OCI-M1 (cell line): ENCODE measurements at regions not wholly inside any gene's neighbourhood (a gene's known extent, or its start where the extent isn't known, plus 50 kb on each side); places are given as distances from the start of the nearest gene placed in this dataset.

Source experiments
- DNase-seq: peaks from one replicate; lab custom pipeline; 2025; lab: John Stamatoyannopoulos, UW

GRCh38 chr18:34639687-34640086, 70.4 kb upstream of the DTNA start:
- DNase-seq = peak; percentile 6

GRCh38 chr18:34640276-34640675, 69.8 kb upstream of the DTNA start:
- no peak for DNase-seq

- peak; percentile 74 for DNase-seq
Observed at GRCh38 chr18:34643989-34644388, 66.1 kb upstream of the DTNA start.

GRCh38 chr18:34647251-34647650, 62.8 kb upstream of the DTNA start:
- peak; percentile 82 for DNase-seq

- DNase-seq = peak; percentile 40
Observed at GRCh38 chr18:34648269-34648985, 61.7 kb upstream of the DTNA start.

GRCh38 chr18:34649080-34649479, 61.0 kb upstream of the DTNA start:
- peak; percentile 57 for DNase-seq

GRCh38 chr18:34650121-34650545, 60.0 kb upstream of the DTNA start:
- DNase-seq = peak; percentile 53

GRCh38 chr18:34651586-34652369, 58.3 kb upstream of the DTNA start:
- DNase-seq = peak; percentile 21

GRCh38 chr18:34655131-34655530, 55.0 kb upstream of the DTNA start:
- no peak for DNase-seq

GRCh38 chr18:34657860-34658500, 52.1 kb upstream of the DTNA start:
- no peak for DNase-seq

- peak; percentile 91 for DNase-seq
Observed at GRCh38 chr18:34659579-34660517, 50.2 kb upstream of the DTNA start.
